ENCODE measurements at regions not wholly inside any gene's neighbourhood (a gene's known extent, or its start where the extent isn't known, plus 50 kb on each side); places are given as distances from the start of the nearest gene placed in this dataset.
"Not testable (repeated sequence)": the region's sequence is repeated elsewhere in the genome, so short reads cannot be mapped to it uniquely, and the experiment has no call there.

GRCh38 chr6:82419132-82419581, 55.5 kb downstream of the TPBG start:
- no peak for DNase-seq (ENCODE audit: extremely low read depth in 1 of 11, low read depth in 9 of 11, low spot score in 4 of 11)

DNA sequence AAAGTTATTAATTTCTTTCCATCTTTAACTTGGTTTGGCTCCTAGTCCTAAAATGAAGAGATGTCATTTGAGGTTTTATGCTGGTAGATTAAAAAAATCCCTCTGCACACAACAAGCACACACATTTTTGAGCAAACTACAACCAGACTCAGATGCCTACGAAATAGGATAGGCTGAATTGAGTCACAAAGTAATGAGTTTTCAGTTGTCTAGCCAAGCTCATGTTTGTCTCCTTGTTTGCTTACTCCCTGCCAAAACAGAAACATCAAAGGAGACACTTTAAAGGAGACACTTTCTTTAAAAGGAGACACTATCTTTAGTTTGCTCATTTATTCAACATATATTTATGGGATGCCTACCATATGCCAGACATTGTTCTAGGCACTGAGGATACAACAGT, 56.2 kb downstream of the TPBG start:
- no peak for DNase-seq (ENCODE audit: extremely low read depth in 1 of 11, low read depth in 9 of 11, low spot score in 4 of 11)

GRCh38 chr6:82430611-82431010, 67.0 kb downstream of the TPBG start:
- DNase-seq (ENCODE audit: extremely low read depth in 1 of 11, low read depth in 9 of 11, low spot score in 4 of 11) = no peak

DNA sequence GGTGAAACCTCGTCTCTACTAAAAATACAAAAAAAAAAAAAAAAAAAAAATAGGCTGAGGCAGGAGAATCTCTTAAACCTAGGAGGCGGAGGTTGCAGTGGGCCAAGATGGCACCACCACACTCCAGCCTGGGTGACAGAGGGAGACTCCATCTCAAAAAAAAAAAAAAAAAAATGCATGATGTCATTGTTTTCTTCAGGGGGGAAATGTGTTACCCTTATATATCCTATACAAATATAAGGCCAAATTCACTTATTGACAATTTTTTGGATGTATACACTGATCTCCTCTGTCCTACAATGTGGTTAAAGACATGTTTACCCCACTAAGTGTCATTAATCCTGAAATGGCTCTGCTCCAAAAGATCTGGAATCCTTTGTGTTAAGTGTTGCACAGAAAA, 73.1 kb downstream of the TPBG start:
- DNase-seq (ENCODE audit: extremely low read depth in 1 of 11, low read depth in 9 of 11, low spot score in 4 of 11) = no peak

- no peak for DNase-seq (ENCODE audit: extremely low read depth in 1 of 11, low read depth in 9 of 11, low spot score in 4 of 11)
These were observed 74.1 kb downstream of the TPBG start for GRCh38 chr6:82437701-82438100.

- DNase-seq (ENCODE audit: extremely low read depth in 1 of 11, low read depth in 9 of 11, low spot score in 4 of 11) = no peak
These were observed 77.6 kb downstream of the TPBG start for GRCh38 chr6:82441047-82441855.

DNA sequence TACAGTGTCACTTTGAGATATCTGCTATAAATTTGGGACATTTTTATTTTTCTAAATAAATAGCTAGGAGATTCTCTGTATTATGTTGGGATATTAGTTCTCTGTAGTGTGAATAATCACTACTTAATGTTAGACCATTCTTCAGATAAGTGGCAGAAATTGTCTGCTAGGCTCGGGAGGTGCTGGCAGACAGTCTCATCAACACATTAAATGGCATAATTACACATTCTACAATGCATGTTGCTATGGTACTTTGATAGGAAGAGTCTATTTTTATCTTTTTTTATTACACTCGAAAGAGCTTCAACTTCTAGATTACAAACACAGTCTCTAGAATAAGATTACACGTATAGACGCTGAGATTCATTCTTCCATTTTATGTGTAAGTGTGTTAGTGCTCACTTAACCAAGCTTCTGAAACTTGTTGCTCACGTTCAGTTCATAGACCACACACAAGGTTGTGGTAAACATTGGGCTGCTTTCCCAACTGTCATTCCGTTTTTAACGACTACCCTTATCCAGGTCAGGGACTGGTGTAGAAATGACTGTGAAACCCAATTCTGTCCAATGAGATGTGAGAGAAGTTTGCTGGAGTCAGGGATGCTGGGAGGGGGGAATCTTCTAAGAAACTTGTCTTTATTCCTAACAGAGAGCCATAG, 78.6 kb downstream of the TPBG start:
- no peak for DNase-seq (ENCODE audit: extremely low read depth in 1 of 11, low read depth in 9 of 11, low spot score in 4 of 11)

DNA sequence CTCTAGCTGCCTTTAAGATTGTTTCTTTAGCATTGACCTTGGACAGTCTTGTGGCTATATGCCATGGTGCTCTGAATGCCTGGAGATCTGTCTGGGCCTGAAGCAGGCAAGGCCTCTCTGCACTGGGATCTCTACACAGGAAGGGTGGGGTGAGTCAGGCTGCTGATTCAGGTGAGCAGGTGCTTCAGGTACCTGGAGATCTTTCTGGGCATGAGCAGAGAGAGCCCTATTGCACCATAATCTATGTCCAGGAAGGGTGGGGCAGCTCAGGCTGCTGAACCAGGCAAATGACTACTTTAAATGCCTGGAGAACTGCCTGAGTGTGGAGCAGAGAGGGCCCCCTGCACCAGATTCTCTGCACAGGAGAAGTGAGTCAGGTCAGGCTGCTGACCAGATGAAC, 94.5 kb downstream of the TPBG start:
- DNase-seq (ENCODE audit: extremely low read depth in 1 of 11, low read depth in 9 of 11, low spot score in 4 of 11) = no peak

GRCh38 chr6:82458705-82459104, 95.1 kb downstream of the TPBG start:
- no peak for DNase-seq (ENCODE audit: extremely low read depth in 1 of 11, low read depth in 9 of 11, low spot score in 4 of 11)

DNA sequence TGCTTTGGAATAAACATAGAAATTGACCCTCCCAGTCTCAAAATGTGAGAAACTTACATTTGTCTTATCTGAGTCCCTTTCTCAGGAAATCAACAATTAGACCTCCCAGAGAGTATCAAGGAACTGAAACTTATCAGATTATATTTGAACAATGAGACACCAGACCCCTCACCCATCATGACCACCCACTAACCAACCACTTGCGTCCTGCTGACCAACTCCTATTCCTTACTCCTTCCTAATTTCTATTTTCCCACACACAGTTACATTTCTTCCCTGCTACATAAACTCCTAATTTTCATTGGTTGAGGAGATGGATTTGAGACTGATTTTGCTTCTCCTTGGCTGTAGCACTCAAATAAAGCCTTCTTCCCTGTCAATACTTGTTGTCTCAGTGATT, 97.9 kb downstream of the TPBG start:
- no peak for DNase-seq (ENCODE audit: extremely low read depth in 1 of 11, low read depth in 9 of 11, low spot score in 4 of 11)

DNA sequence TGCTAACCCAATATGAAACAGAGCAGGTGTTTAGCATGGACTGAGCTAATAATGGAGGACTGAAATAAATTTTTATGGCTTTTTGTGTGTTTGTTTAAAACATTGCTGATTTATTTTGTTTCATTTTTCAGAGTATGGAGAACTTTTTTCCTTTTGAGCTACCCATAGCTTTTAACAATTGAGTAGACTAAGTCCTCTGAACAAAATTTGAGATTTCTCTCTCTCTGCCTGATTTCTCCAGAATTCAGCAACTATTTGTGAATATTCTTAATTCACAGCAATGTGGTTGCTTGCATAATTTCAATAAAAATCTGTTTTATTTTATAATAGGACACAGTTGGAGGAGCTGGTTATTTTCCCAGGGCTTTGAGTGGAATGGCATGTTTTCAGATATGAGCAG, 103.7 kb downstream of the TPBG start:
- no peak for DNase-seq (ENCODE audit: extremely low read depth in 1 of 11, low read depth in 9 of 11, low spot score in 4 of 11)

DNA sequence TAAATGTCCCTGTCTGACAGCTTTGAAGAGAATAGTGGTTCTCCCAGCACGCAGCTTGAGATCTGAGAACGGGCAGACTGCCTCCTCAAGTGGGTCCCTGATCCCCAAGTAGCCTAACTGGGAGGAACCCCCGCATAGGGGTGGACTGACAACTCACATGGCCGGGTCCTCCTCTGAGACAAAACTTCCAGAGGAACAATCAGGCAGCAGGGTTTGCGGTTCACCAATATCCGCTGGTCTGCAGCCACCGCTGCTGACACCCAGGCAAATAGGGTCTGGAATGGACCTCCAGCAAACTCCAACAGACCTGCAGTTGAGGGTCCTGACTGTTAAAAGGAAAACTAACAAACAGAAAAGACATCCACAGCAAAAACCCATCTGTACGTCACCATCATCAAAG, 106.5 kb downstream of the TPBG start:
- DNase-seq (ENCODE audit: extremely low read depth in 1 of 11, low read depth in 9 of 11, low spot score in 4 of 11) = not testable (repeated sequence)

- DNase-seq (ENCODE audit: extremely low read depth in 1 of 11, low read depth in 9 of 11, low spot score in 4 of 11) = not testable (repeated sequence)
These were observed 111.5 kb downstream of the TPBG start for GRCh38 chr6:82475106-82475505.

DNA sequence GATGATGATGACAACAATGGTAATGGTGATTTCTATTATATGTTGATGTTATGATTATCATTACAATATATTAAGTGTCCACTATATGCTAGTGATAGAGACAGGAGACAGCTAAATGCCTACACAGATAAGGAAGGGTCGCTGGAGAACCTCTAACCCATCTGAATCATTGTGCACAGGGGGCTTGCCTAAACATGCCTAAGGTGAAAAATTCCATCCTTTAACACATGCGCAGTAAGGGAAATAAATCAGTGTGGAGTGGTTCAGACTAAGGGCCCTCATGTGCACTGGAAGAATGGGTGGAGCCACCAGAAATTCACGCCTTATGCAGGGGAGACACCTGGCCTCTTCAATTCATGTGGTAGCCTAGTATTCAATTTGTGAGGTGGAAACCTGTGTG, 120.4 kb downstream of the TPBG start:
- DNase-seq (ENCODE audit: extremely low read depth in 1 of 11, low read depth in 9 of 11, low spot score in 4 of 11) = no peak

GRCh38 chr6:82484737-82485626, 121.4 kb downstream of the TPBG start:
- DNase-seq (ENCODE audit: extremely low read depth in 1 of 11, low read depth in 9 of 11, low spot score in 4 of 11) = no peak

- DNase-seq (ENCODE audit: extremely low read depth in 1 of 11, low read depth in 9 of 11, low spot score in 4 of 11) = no peak
These were observed 124.3 kb downstream of the TPBG start for GRCh38 chr6:82487895-82488294.

- DNase-seq (ENCODE audit: extremely low read depth in 1 of 11, low read depth in 9 of 11, low spot score in 4 of 11) = no peak
These were observed 124.8 kb downstream of the TPBG start for GRCh38 chr6:82488403-82488802.

DNA sequence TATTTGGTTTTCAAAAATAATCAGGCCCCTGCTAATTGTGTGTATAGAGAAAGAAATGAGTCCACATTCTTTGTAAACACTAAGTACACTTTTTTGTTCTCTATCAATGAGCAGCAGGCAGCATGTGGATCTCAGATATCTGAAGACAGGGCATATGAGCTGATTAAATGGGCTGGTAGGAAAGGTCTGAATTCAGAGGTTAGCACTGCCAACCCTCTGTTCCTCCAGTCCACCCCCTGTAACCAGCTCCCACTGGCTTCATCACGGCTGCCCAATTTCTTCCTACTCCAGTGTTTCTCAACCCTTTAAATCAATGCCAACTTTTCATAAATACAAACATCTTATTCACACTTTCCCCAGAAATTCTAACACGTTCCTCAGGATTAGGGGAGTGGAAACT, 128.5 kb downstream of the TPBG start:
- no peak for DNase-seq (ENCODE audit: extremely low read depth in 1 of 11, low read depth in 9 of 11, low spot score in 4 of 11)

DNA sequence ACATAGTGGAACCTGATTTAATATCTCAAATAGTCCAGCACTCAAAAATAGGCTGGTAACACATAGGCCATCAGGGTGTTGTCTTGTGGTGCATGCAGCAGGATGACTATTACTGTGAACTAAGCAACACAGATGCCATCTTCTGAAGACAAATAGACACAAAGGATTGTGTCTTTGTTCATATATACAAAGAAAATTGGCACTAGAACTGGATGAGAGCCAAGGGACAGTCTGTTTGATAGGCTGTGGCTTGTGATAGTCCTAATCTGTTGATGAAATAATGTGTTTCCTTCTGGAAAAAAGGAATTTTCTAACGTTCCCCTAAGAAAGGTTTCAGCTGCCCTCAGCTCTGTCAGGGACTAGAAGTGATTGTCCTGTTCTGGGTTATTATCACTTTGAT, 129.8 kb downstream of the TPBG start:
- no peak for DNase-seq (ENCODE audit: extremely low read depth in 1 of 11, low read depth in 9 of 11, low spot score in 4 of 11)

DNA sequence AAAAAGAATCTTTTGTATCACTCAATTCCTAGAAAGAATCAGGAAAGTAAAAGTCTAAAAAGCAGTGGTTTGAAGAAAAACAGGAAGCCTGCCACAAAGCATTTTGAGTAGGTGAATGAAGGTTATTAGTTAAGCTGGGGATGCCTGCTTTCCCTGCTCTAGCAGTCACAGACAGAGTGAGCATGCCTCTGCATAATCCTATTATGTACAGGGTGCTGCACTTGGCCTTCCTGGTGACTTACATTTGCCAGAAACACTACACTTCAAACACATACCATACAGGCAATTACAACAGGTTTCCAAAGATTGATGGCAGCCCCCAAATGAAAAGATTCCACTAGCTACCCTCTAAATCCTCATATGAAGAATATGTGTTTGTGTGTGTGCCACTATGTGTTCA, 130.8 kb downstream of the TPBG start:
- DNase-seq (ENCODE audit: extremely low read depth in 1 of 11, low read depth in 9 of 11, low spot score in 4 of 11) = peak in 5 of 11 donors; percentile 5 to 22 (median 15)

Measured in renal cortex interstitium (tissue), 11 donors.